HG03095 (cell line): ENCODE measurements at regions not wholly inside any gene's neighbourhood (a gene's known extent, or its start where the extent isn't known, plus 50 kb on each side); places are given as distances from the start of the nearest gene placed in this dataset.
"Not testable (repeated sequence)": the region's sequence is repeated elsewhere in the genome, so short reads cannot be mapped to it uniquely, and the experiment has no call there.

Experiments used
- ATAC-seq: cut with Tn5 transposase; IDR thresholded peaks from one replicate; pipeline ENCODE4 v1.9.1; 2021; ENCODE audit warnings: moderate library complexity; ENCODE audit not compliant: unreplicated experiment

DNA sequence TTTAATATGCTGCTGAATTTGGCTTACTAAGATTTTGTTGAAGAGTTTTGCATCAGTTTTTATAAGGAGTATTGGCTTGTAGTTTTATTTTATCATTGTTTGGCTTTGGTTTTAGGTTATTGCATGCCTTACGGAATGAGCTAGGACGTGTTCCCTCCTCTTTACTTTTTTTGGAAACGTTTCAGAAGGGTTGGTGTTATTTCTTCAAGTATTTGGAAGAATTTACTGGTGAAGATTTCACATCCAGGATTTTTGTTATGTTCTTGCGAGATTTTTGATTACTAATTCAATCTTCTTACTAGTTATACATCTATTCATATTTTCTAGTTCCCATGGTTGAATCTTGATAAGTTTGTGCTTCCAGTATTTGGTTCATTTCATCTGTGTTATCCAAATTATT, 823.2 kb downstream of the SLC6A15 start:
- no peak for ATAC-seq

DNA sequence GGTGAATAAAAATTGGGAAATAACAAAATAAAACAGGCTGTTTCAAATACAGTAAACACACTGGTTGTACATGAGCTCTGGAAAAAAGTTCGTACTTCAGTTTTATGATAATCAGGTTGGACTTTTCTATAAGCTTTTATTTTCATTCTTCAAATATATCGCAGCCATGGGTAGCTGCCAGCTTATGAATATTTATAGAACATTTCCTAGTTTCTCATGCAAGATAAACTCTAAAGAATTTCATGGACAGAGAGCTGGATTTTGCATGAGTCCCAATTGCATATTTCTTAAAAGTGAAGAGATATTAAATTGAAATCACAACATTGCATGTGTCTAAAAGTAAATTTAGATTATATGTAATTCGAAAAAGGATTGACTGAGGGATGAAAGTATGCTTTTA, 827.6 kb downstream of the SLC6A15 start:
- ATAC-seq, result no peak

DNA sequence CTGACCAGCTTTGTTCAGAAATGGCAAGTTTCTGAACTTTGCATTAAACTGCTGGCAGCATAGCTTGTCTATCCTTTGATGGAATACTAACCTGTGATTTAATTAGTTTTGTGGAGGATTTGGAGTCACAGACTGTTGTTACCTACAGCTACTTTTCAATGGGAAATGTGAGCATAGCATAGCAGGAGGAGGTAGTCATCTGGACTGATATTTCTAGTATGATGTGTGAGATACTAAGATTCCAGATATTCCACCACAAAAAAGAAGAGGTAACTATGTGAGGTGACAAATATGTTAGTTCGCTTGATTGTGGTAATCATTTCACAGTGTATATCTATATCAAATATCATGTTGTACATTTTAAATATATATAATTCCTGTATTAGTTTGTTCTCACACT, 833.0 kb downstream of the SLC6A15 start:
- ATAC-seq, result no peak

DNA sequence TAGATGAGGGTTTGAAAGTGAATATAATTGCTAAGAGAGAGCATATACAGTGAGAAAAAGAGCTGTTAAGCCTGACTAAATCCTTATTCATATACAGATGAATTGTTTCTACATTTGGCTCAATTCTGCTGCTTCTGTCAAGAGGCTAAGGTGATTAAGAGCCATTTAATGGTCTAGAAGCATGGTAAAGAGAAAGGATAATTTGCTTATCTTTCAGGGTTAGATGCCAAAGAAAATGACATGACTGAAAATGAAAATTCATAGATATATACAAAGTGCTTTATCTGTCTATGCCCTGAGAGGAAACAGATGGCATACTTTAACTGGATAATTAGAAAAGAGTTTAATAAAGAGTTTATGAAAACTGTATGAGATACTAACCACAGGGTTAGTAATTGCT, 834.9 kb downstream of the SLC6A15 start:
- ATAC-seq, result no peak

DNA sequence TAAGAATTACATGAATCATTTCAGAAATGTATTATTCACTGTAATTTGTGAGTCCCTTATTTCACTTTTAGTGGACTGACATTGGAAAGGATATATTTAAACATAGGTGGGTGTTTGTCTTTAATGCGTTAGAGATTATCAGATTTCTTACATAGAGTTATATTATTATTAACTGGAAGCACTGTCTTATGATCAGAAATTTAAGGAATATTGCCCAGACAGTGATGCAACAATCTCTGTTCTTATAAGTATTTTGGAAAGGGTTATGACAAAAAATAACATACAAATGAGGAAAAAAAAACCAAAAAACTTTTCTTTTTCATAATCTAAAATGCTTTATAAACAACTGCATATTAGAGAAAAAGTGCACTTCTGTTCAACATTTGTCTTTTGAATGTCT, 836.6 kb downstream of the SLC6A15 start:
- no peak for ATAC-seq

DNA sequence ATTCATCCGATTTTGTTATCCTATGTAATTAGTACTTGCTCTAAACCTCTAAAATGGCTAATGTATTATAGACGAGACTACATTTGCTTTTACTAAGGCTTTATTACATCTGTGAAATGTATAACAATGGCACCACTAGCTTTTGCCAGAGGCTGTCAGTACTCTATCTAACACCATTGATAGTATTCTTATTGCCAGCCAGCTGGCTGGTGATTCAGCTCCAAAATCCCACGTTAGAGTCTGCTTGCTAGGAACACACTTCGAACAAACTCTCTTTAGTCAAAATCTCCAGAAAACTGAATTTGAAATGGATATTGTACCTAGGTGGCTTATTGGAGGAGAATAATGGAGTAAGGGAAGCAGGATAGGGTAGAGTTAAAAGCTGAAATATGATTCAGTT, 839.2 kb downstream of the SLC6A15 start:
- ATAC-seq, result no peak

DNA sequence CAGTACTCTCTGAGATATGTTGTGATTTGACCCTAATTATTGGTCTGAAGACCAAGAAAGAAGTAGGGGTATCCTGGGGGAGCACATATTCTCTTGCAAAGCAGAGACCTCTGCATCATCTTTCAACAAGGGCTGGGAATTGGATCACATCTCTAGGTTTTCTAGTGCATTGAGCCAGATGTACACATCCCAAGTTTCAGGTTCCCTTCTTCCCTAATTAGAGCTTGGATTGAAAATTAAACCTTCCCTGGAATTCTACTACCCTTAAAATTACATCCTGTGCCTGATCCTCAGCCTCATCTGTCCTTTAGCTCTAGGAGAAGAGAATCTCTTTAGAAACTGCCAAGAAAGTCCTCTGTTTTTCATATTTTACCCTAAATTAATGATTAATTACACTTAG, 839.6 kb downstream of the SLC6A15 start:
- ATAC-seq, result no peak

DNA sequence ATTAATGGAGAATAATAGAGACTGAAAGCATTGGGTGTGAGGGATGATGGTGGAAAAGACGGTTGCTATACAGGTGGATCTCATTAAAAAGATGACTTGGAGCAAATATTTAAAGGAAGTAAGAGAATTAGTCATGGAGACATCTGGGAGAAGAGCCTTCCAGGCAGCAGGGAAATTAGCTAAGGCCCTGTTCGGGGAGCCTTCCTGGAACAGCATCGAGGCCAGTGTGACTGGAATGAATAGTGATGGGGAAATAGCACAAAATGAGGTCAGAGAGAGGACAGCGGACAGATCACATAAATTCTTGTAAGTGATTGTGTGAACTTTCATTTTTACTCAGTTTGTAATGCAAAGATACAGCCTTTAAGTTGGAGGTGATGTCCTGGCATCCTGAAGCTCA, 842.3 kb downstream of the SLC6A15 start:
- ATAC-seq, result no peak

DNA sequence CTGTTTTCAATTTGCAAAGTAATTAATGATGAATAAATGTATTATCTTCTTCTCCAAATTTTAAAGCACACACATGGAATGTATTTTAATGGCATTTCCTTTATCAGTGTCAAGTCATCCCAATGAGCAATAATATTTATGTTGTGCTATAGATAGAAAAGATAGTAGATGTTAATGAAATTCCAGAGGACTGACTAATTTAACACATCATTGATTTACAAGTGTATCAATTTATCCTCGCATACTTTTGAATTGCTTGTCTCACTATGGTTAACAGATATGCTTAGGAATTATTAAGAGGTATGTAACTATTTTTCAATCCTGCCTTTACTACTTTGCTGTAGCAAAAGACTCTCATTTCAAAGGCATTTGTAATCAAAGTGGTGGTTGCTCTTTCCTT, 842.9 kb downstream of the SLC6A15 start:
- no peak for ATAC-seq

DNA sequence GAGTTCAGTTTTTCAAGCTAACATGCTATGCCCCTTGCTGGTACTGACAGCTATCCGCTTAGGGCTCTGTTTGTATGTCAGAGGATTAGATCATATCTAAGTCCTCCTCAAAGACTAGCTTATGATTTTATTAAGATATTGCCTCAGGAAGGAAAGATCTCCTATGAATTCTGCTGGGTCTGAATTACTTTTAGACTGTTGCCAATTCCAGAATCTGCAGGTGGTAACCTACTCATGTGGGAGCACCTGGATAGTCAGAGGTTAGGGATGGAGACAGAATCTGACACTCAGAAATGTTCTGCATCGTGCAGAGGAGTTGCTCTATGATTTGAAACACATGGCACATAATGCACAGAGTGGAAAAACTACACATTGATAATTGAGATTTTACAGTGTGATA, 843.4 kb downstream of the SLC6A15 start:
- ATAC-seq, result no peak

DNA sequence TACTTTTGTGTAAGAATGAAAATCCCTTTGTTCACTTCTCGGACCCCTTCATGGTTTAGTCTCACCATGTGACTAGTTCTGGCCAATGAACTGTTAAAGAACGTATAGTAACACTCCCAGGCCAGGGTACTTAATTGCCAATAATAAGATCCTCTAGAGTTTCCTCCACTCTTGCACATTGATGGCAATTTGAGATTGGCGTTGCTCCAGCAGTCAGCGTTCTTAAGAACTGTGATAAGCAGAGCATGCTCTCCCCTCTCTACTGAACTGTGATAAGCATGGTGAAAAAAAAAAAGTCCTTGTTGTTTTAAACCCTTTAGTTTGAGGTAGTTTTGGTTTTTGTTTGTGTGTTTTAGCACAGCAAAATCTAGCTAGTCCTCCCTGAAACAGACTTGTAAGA, 854.5 kb downstream of the SLC6A15 start:
- ATAC-seq, result no peak

DNA sequence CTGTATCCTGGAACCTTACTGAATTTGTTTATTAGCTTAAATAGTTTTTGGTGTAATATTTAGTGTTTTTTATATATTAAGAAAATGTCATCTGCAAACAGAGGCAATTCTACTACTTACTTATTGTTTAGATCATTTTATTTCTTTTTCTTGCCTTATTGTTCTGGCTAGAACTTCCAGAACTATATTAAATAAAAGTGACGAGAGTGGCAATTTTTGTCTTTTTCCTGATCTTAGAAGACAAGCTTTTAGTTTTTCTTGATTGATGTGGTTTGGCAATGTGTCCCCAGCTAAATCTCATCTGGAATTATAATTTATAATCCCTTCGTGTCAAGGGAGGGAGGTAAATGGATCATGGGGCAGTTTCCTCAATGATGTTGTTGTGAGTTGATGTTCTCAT, 857.8 kb downstream of the SLC6A15 start:
- ATAC-seq, result no peak

DNA sequence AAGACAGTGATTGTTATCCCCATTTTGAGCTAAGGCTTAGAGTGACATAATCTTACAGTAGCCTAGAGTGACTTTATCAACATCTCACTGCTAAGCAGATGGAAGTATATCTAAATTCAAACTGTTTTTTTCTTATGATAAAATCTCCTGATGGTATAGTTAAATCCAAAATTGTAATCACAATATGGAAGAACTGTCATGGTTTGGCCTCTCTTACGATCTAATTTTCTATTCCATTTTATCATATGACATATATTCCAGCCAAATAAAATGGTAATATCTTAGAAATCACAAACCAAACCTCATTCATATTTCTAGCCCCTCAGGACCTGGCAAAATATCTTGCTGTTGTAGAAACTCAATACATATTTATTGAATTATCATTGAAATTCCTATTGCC, 864.7 kb downstream of the SLC6A15 start:
- no peak for ATAC-seq

DNA sequence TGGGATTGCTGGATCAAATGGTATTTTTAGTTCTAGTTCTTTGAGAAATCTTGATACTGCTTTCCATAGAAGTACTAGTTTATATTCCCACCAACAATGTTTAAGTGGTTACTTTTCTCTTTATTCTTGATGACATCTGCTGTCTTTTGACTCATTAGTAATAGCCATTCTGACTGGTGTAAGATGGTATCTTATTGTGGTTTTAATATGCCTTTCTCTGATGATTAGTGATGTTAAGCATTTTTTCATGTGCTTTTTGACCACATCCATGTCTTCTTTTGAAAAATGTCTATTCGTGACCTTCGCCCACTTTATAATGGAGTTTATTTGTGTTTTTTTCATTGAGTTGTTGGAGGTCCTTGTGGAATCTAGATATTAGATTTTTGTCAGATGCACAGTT, 865.7 kb downstream of the SLC6A15 start:
- ATAC-seq, result no peak

DNA sequence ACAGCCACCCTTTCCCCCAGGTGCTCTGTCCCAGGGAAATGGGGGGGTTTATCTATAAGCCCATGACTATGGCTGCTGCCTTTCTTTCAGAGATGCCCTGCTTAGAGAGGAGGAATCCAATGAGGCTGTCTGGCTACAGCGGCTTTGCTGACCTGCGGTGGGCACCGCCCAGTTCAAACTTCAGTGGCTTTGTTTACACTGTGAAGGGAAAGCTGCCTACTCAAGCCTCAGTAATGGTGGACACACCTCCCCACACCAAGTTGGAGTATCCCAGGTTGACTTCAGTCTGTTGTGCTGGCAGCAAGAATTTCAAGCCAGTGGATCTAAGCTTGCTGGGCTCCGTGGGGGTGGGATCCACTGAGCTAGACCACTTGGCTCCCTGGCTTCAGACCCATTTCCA, 869.2 kb downstream of the SLC6A15 start:
- no peak for ATAC-seq

DNA sequence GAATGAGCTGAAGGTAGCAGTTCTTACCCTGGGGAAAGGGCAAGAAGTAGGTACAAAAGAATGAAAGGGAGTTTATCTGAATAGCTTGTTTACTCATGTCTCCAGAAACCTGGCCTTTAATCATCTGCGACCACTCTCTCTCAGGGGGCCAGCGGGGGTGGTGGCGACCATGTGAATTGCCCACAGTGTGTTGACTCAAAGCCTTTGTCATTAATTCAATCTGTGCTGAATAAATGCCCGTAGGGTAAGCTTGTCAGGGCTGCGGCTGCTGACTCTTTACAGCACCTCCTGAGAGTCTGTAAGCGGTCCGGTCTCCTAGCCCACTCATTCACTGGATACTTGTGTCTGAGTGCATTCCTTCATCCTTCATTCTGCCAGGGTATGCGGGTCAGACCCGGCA, 874.4 kb downstream of the SLC6A15 start:
- ATAC-seq, result no peak

DNA sequence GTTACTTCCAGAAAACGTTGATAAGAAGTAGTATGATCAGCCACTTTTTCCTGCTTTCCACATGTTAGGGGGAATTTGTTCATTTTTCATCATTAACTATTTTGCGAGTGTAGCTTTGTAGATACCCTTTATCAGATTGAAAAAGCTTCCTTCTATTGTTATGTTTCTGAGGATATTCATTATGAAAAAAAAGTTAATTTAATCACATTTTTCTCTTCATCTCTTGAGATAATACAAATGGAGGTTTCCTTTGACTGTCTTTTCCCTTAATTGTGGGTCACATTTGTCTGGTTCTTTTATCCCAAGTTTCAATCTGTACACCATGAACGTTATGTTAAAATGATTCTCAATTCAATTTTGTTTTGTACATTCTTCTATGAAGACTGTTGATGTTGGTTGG, 875.7 kb downstream of the SLC6A15 start:
- no peak for ATAC-seq

DNA sequence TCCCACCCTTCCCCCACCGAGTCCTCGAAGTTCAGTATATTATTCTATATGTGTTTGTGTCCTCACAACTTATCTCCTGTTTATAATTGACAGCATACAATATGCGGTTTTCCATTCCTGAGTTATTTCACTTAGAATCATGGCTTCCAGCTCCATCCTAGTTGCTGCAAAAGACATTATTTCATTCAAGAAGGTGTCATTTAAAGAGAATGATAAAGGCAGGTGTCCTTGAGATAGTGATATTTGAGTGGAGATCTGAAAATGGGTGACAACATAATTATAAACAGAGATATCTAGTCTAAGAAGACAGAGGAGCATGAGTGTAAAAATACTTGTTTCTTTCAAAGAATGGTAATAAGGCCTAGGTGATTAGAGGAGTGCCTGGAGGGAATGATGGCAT, 876.8 kb downstream of the SLC6A15 start:
- ATAC-seq, result no peak

DNA sequence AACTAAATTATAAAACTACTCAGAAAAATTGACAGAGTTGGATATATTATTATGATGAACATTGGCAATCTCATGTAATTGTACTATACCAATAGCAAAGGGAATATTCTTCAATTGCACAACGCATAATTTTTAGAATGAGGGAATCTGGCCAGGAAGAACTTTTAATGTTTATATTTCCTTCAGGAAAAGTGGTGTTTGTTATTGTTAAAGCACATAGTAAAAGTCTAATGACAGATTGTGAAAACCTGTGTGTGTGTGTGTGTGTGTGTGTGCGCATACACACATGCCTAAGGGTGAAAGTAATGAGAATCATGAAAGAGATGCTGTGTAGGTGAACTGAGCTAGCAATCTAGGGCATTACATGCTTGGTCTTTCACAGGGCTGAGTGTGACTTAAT, 877.7 kb downstream of the SLC6A15 start:
- no peak for ATAC-seq

DNA sequence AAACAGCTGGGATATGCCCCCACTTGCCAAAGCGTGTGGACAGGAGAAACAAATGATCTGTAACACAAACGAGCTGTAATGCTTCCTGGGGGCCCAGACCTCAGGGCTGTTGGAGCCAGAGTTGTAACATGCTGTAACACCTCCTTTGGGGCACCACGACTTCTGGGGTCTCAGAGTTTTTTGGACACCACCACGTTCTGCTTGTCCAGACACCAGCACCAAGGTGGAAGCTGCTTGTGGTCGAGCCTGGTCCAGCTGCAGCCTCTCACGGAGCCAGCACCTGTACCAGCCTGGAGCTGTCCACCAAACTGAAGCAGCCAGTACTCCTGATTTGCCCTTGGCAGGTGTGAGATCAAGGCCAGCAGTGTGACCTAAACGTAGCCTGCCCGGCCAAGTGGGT, 879.4 kb downstream of the SLC6A15 start:
- ATAC-seq, result no peak

DNA sequence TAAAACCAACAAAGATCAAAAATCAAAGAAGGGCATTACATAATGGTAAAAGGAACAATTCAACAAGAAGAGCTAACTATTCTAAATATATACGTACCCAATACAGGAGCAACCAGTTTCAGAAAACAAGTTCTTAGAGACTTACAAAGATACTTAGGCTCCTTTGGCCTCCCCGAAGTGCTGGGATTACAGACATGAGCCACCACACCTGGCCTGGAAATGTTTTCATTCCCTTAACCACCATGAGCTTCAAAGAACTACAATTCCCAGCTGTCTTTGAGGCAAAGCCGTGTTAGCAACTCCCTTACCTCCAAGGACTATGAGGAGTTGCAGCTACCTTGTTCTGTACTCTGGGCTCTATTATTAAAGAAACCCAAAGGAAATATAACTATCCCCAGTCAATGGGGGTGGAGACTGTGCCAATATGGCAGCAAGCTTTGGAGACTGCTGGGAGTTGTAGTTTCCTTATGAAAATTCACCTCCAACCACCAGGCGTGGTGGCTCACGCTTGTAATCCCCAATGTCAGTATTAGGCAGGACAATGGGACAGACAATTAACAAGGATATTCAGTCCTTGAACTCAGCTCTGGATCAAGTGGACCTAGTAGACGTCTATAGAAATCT, 893.9 kb downstream of the SLC6A15 start:
- ATAC-seq, result not testable (repeated sequence)

DNA sequence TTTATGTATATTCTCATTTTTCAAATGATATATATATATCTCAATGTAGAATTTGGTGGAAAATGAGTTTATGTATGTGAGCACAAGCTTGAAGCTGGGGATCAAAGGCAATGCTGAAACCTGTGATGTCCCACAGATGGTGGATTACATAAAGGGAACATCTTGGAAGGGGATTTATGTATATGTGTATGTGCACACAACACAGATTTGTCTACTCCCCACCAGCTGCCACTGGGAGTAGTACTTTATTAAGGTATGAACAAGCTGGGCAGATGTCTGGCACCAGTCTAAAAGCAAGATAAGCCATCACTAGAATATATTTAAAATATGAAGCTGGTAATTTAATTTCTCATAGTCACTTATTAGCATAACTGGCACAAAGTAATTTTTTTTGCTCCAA, 895.6 kb downstream of the SLC6A15 start:
- ATAC-seq, result no peak

DNA sequence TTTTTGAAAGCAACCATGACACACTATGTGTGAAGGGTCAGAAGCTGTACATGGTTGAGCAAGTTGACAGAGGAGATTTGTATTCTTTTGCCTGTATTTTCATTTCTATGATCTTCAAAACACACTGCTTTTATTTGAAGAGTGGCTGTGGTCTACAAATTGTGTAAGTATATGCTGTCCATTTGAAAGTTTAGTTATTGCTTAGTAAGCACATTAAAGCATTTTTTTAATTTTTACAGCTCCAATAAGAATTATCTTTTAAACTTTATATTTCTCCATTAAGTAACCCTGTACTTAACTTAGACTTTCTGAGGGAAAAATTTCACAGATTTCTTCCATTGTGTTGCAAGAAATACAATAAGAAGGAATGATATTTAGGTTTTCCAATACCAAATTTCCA, 915.2 kb downstream of the SLC6A15 start:
- ATAC-seq, result no peak

DNA sequence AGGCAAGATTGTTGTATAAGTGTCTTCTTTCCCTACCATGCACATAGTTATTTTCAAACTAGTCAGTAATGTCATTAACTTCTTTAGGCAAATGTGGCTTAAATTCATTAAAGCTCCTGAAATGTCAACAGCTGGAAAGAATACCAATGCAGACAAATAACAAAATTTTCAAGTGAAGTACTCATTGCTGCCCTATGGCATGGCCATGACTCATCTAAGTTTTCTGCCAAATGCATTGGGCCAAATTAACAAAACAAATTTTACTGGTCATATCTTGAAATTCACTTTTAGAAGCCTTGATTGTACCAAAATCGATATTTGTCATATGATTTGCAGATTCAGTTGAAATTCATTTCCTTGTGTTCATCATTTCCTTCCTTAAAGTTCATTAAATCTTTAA, 915.9 kb downstream of the SLC6A15 start:
- no peak for ATAC-seq
